GM19467 (cell line): ENCODE measurements at regions not wholly inside any gene's neighbourhood (a gene's known extent, or its start where the extent isn't known, plus 50 kb on each side); places are given as distances from the start of the nearest gene placed in this dataset.

Experiments
- ATAC-seq: cut with Tn5 transposase; IDR thresholded peaks from one replicate; pipeline ENCODE4 v1.9.1; 2021; ENCODE audit warnings: mild to moderate bottlenecking, moderate library complexity; ENCODE audit not compliant: unreplicated experiment

- ATAC-seq, result no peak
These were observed 624.9 kb downstream of the CBLN2 start for GRCh38 chr18:71919211-71919610.

- no peak for ATAC-seq
These were observed 630.5 kb downstream of the CBLN2 start for GRCh38 chr18:71913641-71914040.

- ATAC-seq, result no peak
These were observed 641.7 kb downstream of the CBLN2 start for GRCh38 chr18:71902482-71902881.

GRCh38 chr18:71899707-71900472 is 644.3 kb downstream of the CBLN2 start:
- no peak for ATAC-seq

- no peak for ATAC-seq
These were observed 645.0 kb downstream of the CBLN2 start for GRCh38 chr18:71899183-71899582.

GRCh38 chr18:71887509-71887908 is 656.6 kb downstream of the CBLN2 start:
- no peak for ATAC-seq

GRCh38 chr18:71878226-71878625 is 665.9 kb downstream of the CBLN2 start:
- no peak for ATAC-seq

- ATAC-seq, result no peak
These were observed 670.4 kb downstream of the CBLN2 start for GRCh38 chr18:71873695-71874094.

GRCh38 chr18:71865888-71866287 is 678.3 kb downstream of the CBLN2 start:
- no peak for ATAC-seq

- no peak for ATAC-seq
These were observed 693.5 kb downstream of the CBLN2 start for GRCh38 chr18:71850602-71851001.

GRCh38 chr18:71849407-71849806 is 694.7 kb downstream of the CBLN2 start:
- no peak for ATAC-seq

GRCh38 chr18:71846716-71847115 is 697.4 kb downstream of the CBLN2 start:
- ATAC-seq, result no peak

GRCh38 chr18:71844814-71845213 is 699.3 kb downstream of the CBLN2 start:
- no peak for ATAC-seq

- ATAC-seq, result no peak
These were observed 701.5 kb downstream of the CBLN2 start for GRCh38 chr18:71842666-71843065.

GRCh38 chr18:71837547-71837946 is 706.6 kb downstream of the CBLN2 start:
- no peak for ATAC-seq

GRCh38 chr18:71832946-71833617 is 711.1 kb downstream of the CBLN2 start:
- no peak for ATAC-seq

- ATAC-seq, result no peak
These were observed 713.1 kb downstream of the CBLN2 start for GRCh38 chr18:71831039-71831438.

- no peak for ATAC-seq
These were observed 716.8 kb downstream of the CBLN2 start for GRCh38 chr18:71827301-71827700.

- no peak for ATAC-seq
These were observed 728.8 kb downstream of the CBLN2 start for GRCh38 chr18:71815305-71815704.

- ATAC-seq, result no peak
These were observed 734.4 kb downstream of the CBLN2 start for GRCh38 chr18:71809711-71810110.

- no peak for ATAC-seq
These were observed 735.5 kb downstream of the CBLN2 start for GRCh38 chr18:71808616-71809015.

- ATAC-seq, result no peak
These were observed 736.6 kb downstream of the CBLN2 start for GRCh38 chr18:71807586-71807985.
